PC-3 (cell line): ENCODE measurements at regions not wholly inside any gene's neighbourhood (a gene's known extent, or its start where the extent isn't known, plus 50 kb on each side); places are given as distances from the start of the nearest gene placed in this dataset.

Experiments
- EZH2 ChIP-seq: fragments of 300-600 bp; sonication (generic); IDR thresholded peaks from one replicate; pipeline ENCODE4 v1.6.1; 2017; ENCODE audit warnings: antibody characterized with exemption, mild to moderate bottlenecking, low read length; ENCODE audit not compliant: unreplicated experiment
- EZH2phosphoT487 ChIP-seq: fragments of 300-600 bp; sonication (generic); IDR thresholded peaks from 2 replicates; pipeline ENCODE4 v1.6.1; 2018; ENCODE audit warnings: mild to moderate bottlenecking, antibody characterized with exemption, low read length, borderline replicate concordance
- TF ChIP-seq, protein P1 (sequence below): fragments of 300-600 bp; sonication (generic); conservative IDR thresholded peaks from 2 replicates; pipeline ENCODE4 v1.5.1; 2017; ENCODE audit warnings: antibody characterized with exemption, low read depth, mild to moderate bottlenecking, low read length

DNA sequence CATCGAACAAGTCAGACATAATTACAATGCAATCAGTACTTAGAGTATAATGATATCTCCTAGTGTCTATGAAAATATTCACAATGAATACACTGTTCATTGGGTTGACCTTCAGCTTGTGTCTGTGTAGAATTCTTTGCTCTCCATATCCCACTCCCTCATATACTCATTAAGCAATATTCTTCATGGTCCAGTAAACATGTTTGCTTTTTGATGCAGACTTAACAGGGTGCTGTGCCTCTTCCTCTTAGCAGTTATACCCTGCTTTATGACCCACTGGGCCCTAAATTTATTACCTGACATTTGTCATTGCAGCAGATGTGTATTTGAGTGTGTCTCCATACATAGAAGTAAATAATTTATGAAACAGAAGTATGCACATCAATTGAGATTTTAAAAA, 352.5 kb upstream of the CCDC179 start:
- TF ChIP-seq, protein P1, sequence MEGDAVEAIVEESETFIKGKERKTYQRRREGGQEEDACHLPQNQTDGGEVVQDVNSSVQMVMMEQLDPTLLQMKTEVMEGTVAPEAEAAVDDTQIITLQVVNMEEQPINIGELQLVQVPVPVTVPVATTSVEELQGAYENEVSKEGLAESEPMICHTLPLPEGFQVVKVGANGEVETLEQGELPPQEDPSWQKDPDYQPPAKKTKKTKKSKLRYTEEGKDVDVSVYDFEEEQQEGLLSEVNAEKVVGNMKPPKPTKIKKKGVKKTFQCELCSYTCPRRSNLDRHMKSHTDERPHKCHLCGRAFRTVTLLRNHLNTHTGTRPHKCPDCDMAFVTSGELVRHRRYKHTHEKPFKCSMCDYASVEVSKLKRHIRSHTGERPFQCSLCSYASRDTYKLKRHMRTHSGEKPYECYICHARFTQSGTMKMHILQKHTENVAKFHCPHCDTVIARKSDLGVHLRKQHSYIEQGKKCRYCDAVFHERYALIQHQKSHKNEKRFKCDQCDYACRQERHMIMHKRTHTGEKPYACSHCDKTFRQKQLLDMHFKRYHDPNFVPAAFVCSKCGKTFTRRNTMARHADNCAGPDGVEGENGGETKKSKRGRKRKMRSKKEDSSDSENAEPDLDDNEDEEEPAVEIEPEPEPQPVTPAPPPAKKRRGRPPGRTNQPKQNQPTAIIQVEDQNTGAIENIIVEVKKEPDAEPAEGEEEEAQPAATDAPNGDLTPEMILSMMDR: no peak
- TF ChIP-seq EZH2 (no peak), EZH2phosphoT487 (no peak)
